ENCODE measurements at regions not wholly inside any gene's neighbourhood (a gene's known extent, or its start where the extent isn't known, plus 50 kb on each side); places are given as distances from the start of the nearest gene placed in this dataset.

- TF ChIP-seq ZNF155 (tag by site-specific recombination; IDR thresholded peaks at IDR 0.05) (no peak), ZNF549 (tag by site-specific recombination; IDR thresholded peaks at IDR 0.05) (no peak), GFI1B (tag by site-specific recombination; IDR thresholded peaks at IDR 0.05) (no peak), ZNF624 (tag by site-specific recombination; IDR thresholded peaks at IDR 0.05) (no peak), ZNF747 (tag by site-specific recombination; IDR thresholded peaks at IDR 0.05) (no peak), ZNF10 (tag by site-specific recombination; IDR thresholded peaks at IDR 0.05) (no peak), ZNF280D (tag by site-specific recombination; IDR thresholded peaks at IDR 0.05) (no peak), MYNN (tag by site-specific recombination; IDR thresholded peaks at IDR 0.05; ENCODE audit: borderline replicate concordance) (no peak), GLIS1 (tag by site-specific recombination; IDR thresholded peaks at IDR 0.05) (no peak), ZNF311 (tag by site-specific recombination; IDR thresholded peaks at IDR 0.05; ENCODE audit: borderline replicate concordance) (no peak), IKZF3 (tag by site-specific recombination; IDR thresholded peaks at IDR 0.05) (no peak)
Measured at GRCh38 chrX:80237072-80237471, 183.2 kb upstream of the TENT5D start (continued).

- no peaks in the 10 kb centered on the region for H3K36me3 ChIP-seq (ENCODE audit: control insufficient read depth in 2 of 2, insufficient read depth in 1 of 2, low read length in 2 of 2)
- no peak overlapping the region for H3K27ac ChIP-seq (ENCODE audit: extremely low read depth, low read depth, low read length)
- H3K4me3 ChIP-seq (ENCODE audit: low read depth, low read length): no peak overlapping the region
- H3K9me3 ChIP-seq (ENCODE audit: control insufficient read depth, insufficient read depth, low read depth, low read length): no peaks in the 10 kb centered on the region
- ChIA-PET POLR2A (no interaction called here), CTCF (interaction anchor here (0.6 kb wide), 1 partner anchor 985 kb away, joined by 3 read pairs; no protein-coding TSS in a partner anchor)
- H3K4me1 ChIP-seq (ENCODE audit: control insufficient read depth, insufficient read depth, low read length): no peaks in the 10 kb centered on the region
- TF ChIP-seq BCL6B (tag by site-specific recombination; IDR thresholded peaks at IDR 0.05) (no peak), PRDM1 (tag by site-specific recombination; IDR thresholded peaks at IDR 0.05) (0 out of 2 replicates have a peak, but pooled peaks have one; percentile 15), ZNF302 (tag by site-specific recombination; IDR thresholded peaks at IDR 0.05; ENCODE audit: low read depth) (no peak), YY2 (tag by site-specific recombination; IDR thresholded peaks at IDR 0.05) (no peak)
Measured at GRCh38 chrX:80246271-80246670, 174.0 kb upstream of the TENT5D start.

GRCh38 chrX:80266287-80266686, 154.0 kb upstream of the TENT5D start:
- CTCF ChIA-PET: no interaction called here
- Histone ChIP-seq H3K9me3 (ENCODE audit: control insufficient read depth, insufficient read depth, low read depth, low read length) (no peaks in the 10 kb centered on the region), H3K27ac (ENCODE audit: extremely low read depth, low read depth, low read length) (no peak overlapping the region), H3K36me3 (ENCODE audit: control insufficient read depth in 2 of 2, insufficient read depth in 1 of 2, low read length in 2 of 2) (no peaks in the 10 kb centered on the region), H3K4me3 (ENCODE audit: low read depth, low read length) (no peak overlapping the region), H3K4me1 (ENCODE audit: control insufficient read depth, insufficient read depth, low read length) (no peaks in the 10 kb centered on the region)
- POLR2A ChIA-PET: no interaction called here
- TF ChIP-seq ZNF488 (tag by site-specific recombination; IDR thresholded peaks at IDR 0.05): no peak
- TF ChIP-seq ZNF549 (tag by site-specific recombination; IDR thresholded peaks at IDR 0.05): no peak
- no peak for TF ChIP-seq ZBTB1 (tag by site-specific recombination; IDR thresholded peaks at IDR 0.05)
- no peak for TF ChIP-seq ZNF558 (tag by site-specific recombination; IDR thresholded peaks at IDR 0.05)
- no peak for TF ChIP-seq SP3 (tag by site-specific recombination; IDR thresholded peaks at IDR 0.05)
- TF ChIP-seq WT1 (tag by site-specific recombination; IDR thresholded peaks at IDR 0.05): no peak
- TF ChIP-seq ZNF629 (tag by site-specific recombination; IDR thresholded peaks at IDR 0.05): no peak
- TF ChIP-seq ZNF280D (tag by site-specific recombination; IDR thresholded peaks at IDR 0.05): no peak
- TF ChIP-seq ZEB2 (tag by site-specific recombination; IDR thresholded peaks at IDR 0.05): no peak
- no peak for TF ChIP-seq HOXA7 (CRISPR knock-in tag; IDR thresholded peaks at IDR 0.05; ENCODE audit: borderline replicate concordance)
- no peak for TF ChIP-seq ZNF16 (tag by site-specific recombination; IDR thresholded peaks at IDR 0.05; ENCODE audit: low read depth)
- TF ChIP-seq ZNF148 (tag by site-specific recombination; IDR thresholded peaks at IDR 0.05; ENCODE audit: borderline replicate concordance): no peak

All from HEK293 (cell line).